Endothelial cell of umbilical vein (primary cell): ENCODE measurements at regions not wholly inside any gene's neighbourhood (a gene's known extent, or its start where the extent isn't known, plus 50 kb on each side); places are given as distances from the start of the nearest gene placed in this dataset.

ENCODE experiments used
- BruUV-seq: library from RNA; stranded (reverse); fragments of 400-500 nt; replicated peaks from 2 replicates; lab custom pipeline; 2021; lab: Mats Ljungman, UMichigan
- CTCF ChIA-PET: fragments of 300-600, 350-600 bp; sonication (Branson Sonifier 250); formaldehyde crosslinking; loops from one replicate; lab custom pipeline; 2021; ENCODE audit warnings: antibody characterized with exemption, inconsistent platforms; lab: Charles Lee
- POLR2A ChIA-PET: fragments of 300-600, 350-600 bp; sonication (Branson Sonifier 250); formaldehyde crosslinking; loops from one replicate; lab custom pipeline; 2021; ENCODE audit warnings: antibody characterized with exemption, inconsistent platforms; lab: Charles Lee
- DNase-seq: peaks from one replicate; pipeline ENCODE4 v3.0.0-alpha.2; 2011; ENCODE audit warnings: low read depth, low spot score
- FAIRE-seq: peaks from 2 replicates; lab custom pipeline; 2011; peaks lifted over from hg19 to GRCh38; lab: Jason Lieb, UNC
- H2AFZ ChIP-seq: 2 replicates; pipeline ENCODE4 v1.6.0; 2012; ENCODE audit warnings: low read depth, low read length, control low read depth, inconsistent platforms
- H3K27ac ChIP-seq: 2 replicates; pipeline ENCODE4 v1.5.1; 2011; ENCODE audit warnings: low read depth, mild to moderate bottlenecking, control low read depth, low read length, moderate library complexity; ENCODE audit not compliant: insufficient read depth
- H3K27me3 ChIP-seq, 2 experiments: 2 replicates each; pipeline versions ENCODE4 v1.6.0 to v1.6.1; 2011; ENCODE audit warnings: low read length in 2 of 2, mixed read lengths in 1 of 2; ENCODE audit not compliant: control insufficient read depth in 2 of 2, insufficient read depth in 2 of 2
- H3K36me3 ChIP-seq, 2 experiments: 2 replicates in 1 of 2; 3 replicates in 1 of 2; pipeline ENCODE4 v1.5.1; 2011; ENCODE audit warnings: low read length in 2 of 2, mild to moderate bottlenecking in 1 of 2, moderate library complexity in 1 of 2; ENCODE audit not compliant: control insufficient read depth in 2 of 2, insufficient read depth in 2 of 2; ENCODE audit errors: extremely low read depth in 1 of 2
- H3K4me1 ChIP-seq: 3 replicates; pipeline ENCODE4 v1.5.1; 2011; ENCODE audit warnings: mild to moderate bottlenecking, low read length; ENCODE audit not compliant: control insufficient read depth, insufficient read depth; ENCODE audit errors: extremely low read depth
- H3K4me2 ChIP-seq: 2 replicates; pipeline ENCODE4 v1.6.1; 2011; ENCODE audit warnings: low read length, control low read depth, mixed read lengths; ENCODE audit not compliant: insufficient read depth
- H3K4me3 ChIP-seq, 3 experiments: fragments of 200-600 bp in 1 of 3; sonication (generic), shearing (Covaris generic) in 1 of 3; replicated peaks in 1 of 3; 2 replicates each; pipeline ENCODE4 v1.5.1; 2011 to 2016; ENCODE audit warnings: control low read depth in 3 of 3, low read length in 3 of 3, mild to moderate bottlenecking in 2 of 3, inconsistent platforms in 1 of 3, low read depth in 1 of 3, moderate library complexity in 1 of 3; ENCODE audit not compliant: insufficient read depth in 1 of 3
- H3K79me2 ChIP-seq: 2 replicates; pipeline ENCODE4 v1.6.0; 2012; ENCODE audit warnings: low read length, inconsistent platforms; ENCODE audit not compliant: control insufficient read depth, insufficient read depth
- H3K9ac ChIP-seq: replicated peaks from 2 replicates; pipeline ENCODE3; 2011; ENCODE audit warnings: low read length, control low read depth; ENCODE audit not compliant: insufficient read depth; ENCODE audit errors: extremely low read depth
- H3K9me1 ChIP-seq: replicated peaks from 3 replicates; pipeline ENCODE4 v1.6.0; 2011; ENCODE audit warnings: mild to moderate bottlenecking, low read length; ENCODE audit not compliant: control insufficient read depth, insufficient read depth; ENCODE audit errors: extremely low read depth
- H3K9me3 ChIP-seq: replicated peaks from 2 replicates; pipeline ENCODE4 v1.5.1; 2012; ENCODE audit warnings: low read length, inconsistent platforms; ENCODE audit not compliant: control insufficient read depth, insufficient read depth
- H4K20me1 ChIP-seq: replicated peaks from 2 replicates; pipeline ENCODE3; 2011; ENCODE audit warnings: mild to moderate bottlenecking, low read length; ENCODE audit not compliant: control insufficient read depth, insufficient read depth; ENCODE audit errors: extremely low read depth
- EZH2 ChIP-seq: IDR thresholded peaks from 2 replicates; pipeline ENCODE4 v1.6.1; 2012; ENCODE audit warnings: borderline replicate concordance, low read depth, mild to moderate bottlenecking, moderate library complexity, low read length, inconsistent platforms; ENCODE audit not compliant: severe bottlenecking
- FOS ChIP-seq: IDR thresholded peaks from 2 replicates; pipeline ENCODE4 v1.6.1; 2011; ENCODE audit warnings: mild to moderate bottlenecking, low read length, moderate library complexity, borderline replicate concordance; ENCODE audit not compliant: insufficient read depth
- GATA2 ChIP-seq: IDR thresholded peaks from 2 replicates; pipeline ENCODE4 v1.7.0; 2011; ENCODE audit warnings: low read depth, mild to moderate bottlenecking, moderate library complexity, mixed read lengths, low read length; ENCODE audit not compliant: insufficient read length, insufficient read depth
- JUN ChIP-seq: IDR thresholded peaks from 2 replicates; pipeline ENCODE4 v1.6.1; 2011; ENCODE audit warnings: borderline replicate concordance, low read depth; ENCODE audit not compliant: insufficient read length, insufficient read depth
- MYC ChIP-seq: IDR thresholded peaks from one replicate; pipeline ENCODE4 v1.6.1; 2011; ENCODE audit warnings: mild to moderate bottlenecking, low read depth, low read length
- POLR2A ChIP-seq: IDR thresholded peaks from 2 replicates; pipeline ENCODE4 v1.6.1; 2012; ENCODE audit warnings: low read depth, mild to moderate bottlenecking, control low read depth, low read length
- POLR2AphosphoS5 ChIP-seq: IDR thresholded peaks from 2 replicates; pipeline ENCODE4 v1.6.1; 2012; ENCODE audit warnings: low read depth, mild to moderate bottlenecking, control low read depth, low read length, moderate library complexity; ENCODE audit not compliant: insufficient read depth
- dilution Hi-C: fragments of 300-500 bp; cut with MboI; formaldehyde crosslinking; loops from one replicate; pipeline ENCODE4 v1.15.0; 2019; ENCODE audit warnings: low sequenced_read_pairs; ENCODE audit not compliant: extremely low pct_ligation_motif_present
- intact Hi-C: fragments of 100-400 bp; cut with micrococcal nuclease; formaldehyde crosslinking; loops from one replicate; pipeline ENCODE4 v1.10.0; 2022
- TF ChIP-seq, protein P1 (sequence below): IDR thresholded peaks from 2 replicates; pipeline ENCODE4 v1.6.1; 2011; ENCODE audit not compliant: insufficient read depth, insufficient read length
- TF ChIP-seq, protein P2 (sequence below), 2 donors: IDR thresholded peaks; 1 replicate in 1 of 2; 2 replicates in 1 of 2; pipeline ENCODE4 v1.5.1; 2011; ENCODE audit warnings: low read length in 2 of 2, mild to moderate bottlenecking in 2 of 2, moderate library complexity in 2 of 2, control low read depth in 1 of 2, inconsistent platforms in 1 of 2, low read depth in 1 of 2; ENCODE audit not compliant: insufficient read depth in 1 of 2; ENCODE audit errors: extremely low read depth in 1 of 2

DNA sequence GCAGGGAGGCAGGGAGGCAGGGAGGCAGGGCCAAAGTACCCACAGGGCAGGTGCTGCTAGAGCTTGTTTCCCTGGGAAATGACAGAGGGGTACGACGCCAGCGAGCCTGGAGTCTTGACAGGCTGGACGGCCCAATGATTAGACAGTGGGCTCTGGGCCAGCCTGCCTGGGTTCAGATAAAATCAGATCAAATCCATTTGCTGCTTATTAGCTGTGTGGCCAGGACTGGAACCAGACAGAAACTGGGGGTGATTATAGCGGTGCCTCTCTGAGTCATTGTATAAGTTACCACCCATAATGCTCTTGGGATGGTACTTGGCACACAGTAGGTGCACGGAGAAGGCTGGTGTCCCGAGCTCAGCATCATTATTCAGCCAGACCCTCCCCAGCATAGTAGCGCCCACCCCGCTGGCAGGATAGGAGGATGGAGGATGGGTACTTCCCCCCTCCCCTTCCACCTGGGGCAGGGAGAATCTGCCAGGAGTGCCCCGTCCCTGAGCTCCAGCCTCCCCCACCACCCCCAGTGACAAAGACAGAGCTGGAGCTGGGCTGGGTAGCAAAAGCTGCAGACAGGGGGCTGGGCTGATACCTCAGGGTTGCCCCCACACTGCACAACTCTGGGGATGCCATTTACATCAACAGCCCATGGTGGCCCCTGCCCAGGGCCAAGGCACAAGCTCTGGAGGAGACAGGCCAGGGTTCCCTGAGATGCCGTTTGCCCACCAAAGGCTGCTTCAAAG, 77.6 kb upstream of the TNRC6C start:
- Histone ChIP-seq H3K36me3 (no peaks in the 10 kb centered on the region), H3K4me3 (no peak overlapping the region), H3K27ac (no peak overlapping the region), H3K9ac (no peak overlapping the region), H3K4me2 (no peak overlapping the region), H3K9me3 (no peaks in the 10 kb centered on the region), H4K20me1 (no peaks in the 10 kb centered on the region), H3K27me3 (no peaks in the 10 kb centered on the region), H3K4me1 (no peaks in the 10 kb centered on the region), H2AFZ (no peak overlapping the region), H3K79me2 (no peaks in the 10 kb centered on the region), H3K9me1 (no peaks in the 10 kb centered on the region)
- intact Hi-C loops = no loop called here
- dilution Hi-C loops = no loop called here
- ChIA-PET POLR2A (no interaction called here), CTCF (no interaction called here)
- no peak for FAIRE-seq
- TF ChIP-seq FOS (no peak), MYC (no peak), JUN (no peak), POLR2AphosphoS5 (no peak), POLR2A (no peak), EZH2 (no peak), GATA2 (no peak)
- TF ChIP-seq, protein P1, sequence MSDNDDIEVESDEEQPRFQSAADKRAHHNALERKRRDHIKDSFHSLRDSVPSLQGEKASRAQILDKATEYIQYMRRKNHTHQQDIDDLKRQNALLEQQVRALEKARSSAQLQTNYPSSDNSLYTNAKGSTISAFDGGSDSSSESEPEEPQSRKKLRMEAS = no peak
- TF ChIP-seq, protein P2, sequence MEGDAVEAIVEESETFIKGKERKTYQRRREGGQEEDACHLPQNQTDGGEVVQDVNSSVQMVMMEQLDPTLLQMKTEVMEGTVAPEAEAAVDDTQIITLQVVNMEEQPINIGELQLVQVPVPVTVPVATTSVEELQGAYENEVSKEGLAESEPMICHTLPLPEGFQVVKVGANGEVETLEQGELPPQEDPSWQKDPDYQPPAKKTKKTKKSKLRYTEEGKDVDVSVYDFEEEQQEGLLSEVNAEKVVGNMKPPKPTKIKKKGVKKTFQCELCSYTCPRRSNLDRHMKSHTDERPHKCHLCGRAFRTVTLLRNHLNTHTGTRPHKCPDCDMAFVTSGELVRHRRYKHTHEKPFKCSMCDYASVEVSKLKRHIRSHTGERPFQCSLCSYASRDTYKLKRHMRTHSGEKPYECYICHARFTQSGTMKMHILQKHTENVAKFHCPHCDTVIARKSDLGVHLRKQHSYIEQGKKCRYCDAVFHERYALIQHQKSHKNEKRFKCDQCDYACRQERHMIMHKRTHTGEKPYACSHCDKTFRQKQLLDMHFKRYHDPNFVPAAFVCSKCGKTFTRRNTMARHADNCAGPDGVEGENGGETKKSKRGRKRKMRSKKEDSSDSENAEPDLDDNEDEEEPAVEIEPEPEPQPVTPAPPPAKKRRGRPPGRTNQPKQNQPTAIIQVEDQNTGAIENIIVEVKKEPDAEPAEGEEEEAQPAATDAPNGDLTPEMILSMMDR (IDR thresholded peaks at IDR 0.05; ENCODE audit: extremely low read depth in 1 of 2, insufficient read depth in 1 of 2, low read depth in 1 of 2, low read length in 2 of 2) = no peak
- no TSS peak for BruUV-seq
- no peak for DNase-seq
